ENCODE measurements at regions not wholly inside any gene's neighbourhood (a gene's known extent, or its start where the extent isn't known, plus 50 kb on each side); places are given as distances from the start of the nearest gene placed in this dataset.

DNA sequence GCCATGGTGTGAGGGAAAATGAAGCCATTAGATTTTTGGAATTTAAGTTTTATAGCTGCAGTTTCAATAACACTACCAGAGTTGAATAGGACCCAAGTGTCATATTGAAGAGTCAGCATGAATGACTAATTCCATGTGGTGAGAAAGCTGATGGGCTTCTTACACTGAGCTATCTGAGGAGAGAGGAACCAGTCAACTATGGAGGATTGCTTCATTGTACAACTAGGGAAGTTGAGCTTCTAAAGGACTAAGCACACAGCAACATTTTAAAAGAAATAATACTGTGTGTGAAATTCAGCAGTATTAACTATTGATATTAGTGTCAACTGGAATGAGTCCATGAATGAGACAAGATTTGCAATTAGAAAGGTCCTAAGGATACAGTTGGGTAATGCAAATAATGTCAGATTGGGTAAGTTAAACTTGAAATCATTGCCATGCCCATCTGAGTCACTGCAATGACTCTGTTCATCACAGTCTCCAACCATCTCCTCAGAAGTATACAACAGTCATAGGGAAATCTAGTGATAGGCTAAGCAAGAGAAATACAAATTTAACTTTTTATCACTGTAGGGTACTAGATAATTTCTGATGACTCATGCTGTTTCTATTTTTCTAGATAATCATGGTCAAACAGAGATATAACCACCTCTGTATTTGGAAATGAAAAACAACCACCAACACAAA is 394.2 kb downstream of the FSCB start:
- TF ChIP-seq, protein P1, sequence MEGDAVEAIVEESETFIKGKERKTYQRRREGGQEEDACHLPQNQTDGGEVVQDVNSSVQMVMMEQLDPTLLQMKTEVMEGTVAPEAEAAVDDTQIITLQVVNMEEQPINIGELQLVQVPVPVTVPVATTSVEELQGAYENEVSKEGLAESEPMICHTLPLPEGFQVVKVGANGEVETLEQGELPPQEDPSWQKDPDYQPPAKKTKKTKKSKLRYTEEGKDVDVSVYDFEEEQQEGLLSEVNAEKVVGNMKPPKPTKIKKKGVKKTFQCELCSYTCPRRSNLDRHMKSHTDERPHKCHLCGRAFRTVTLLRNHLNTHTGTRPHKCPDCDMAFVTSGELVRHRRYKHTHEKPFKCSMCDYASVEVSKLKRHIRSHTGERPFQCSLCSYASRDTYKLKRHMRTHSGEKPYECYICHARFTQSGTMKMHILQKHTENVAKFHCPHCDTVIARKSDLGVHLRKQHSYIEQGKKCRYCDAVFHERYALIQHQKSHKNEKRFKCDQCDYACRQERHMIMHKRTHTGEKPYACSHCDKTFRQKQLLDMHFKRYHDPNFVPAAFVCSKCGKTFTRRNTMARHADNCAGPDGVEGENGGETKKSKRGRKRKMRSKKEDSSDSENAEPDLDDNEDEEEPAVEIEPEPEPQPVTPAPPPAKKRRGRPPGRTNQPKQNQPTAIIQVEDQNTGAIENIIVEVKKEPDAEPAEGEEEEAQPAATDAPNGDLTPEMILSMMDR (IDR thresholded peaks at IDR 0.05 in 4 of 5, conservative IDR thresholded peaks at IDR 0.05 in 1 of 5): no peak
- no peak for TF ChIP-seq POLR2A (IDR thresholded peaks at IDR 0.05)

All from gastrocnemius medialis (tissue), 4 donors.